IMR-90 (cell line): ENCODE measurements at regions not wholly inside any gene's neighbourhood (a gene's known extent, or its start where the extent isn't known, plus 50 kb on each side); places are given as distances from the start of the nearest gene placed in this dataset.

Source experiments
- CHD1 ChIP-seq: IDR thresholded peaks from 2 replicates; pipeline ENCODE4 v1.6.1; 2012; ENCODE audit warnings: low read depth, low read length, improper control_type of control experiment
- MXI1 ChIP-seq: IDR thresholded peaks from 2 replicates; pipeline ENCODE4 v1.6.1; 2012; ENCODE audit warnings: low read depth, mild to moderate bottlenecking, low read length, moderate library complexity, borderline replicate concordance
- POLR2A ChIP-seq: IDR thresholded peaks from 2 replicates; pipeline ENCODE4 v1.6.1; 2012; ENCODE audit warnings: mild to moderate bottlenecking, low read depth, low read length
- RAD21 ChIP-seq: IDR thresholded peaks from 2 replicates; pipeline ENCODE4 v1.6.1; 2012; ENCODE audit warnings: low read length, improper control_type of control experiment
- TF ChIP-seq, protein P1 (sequence below): conservative IDR thresholded peaks from 2 replicates; pipeline ENCODE4 v1.5.1; 2012; ENCODE audit warnings: mild to moderate bottlenecking, low read depth, low read length, improper control_type of control experiment
- TF ChIP-seq, protein P2 (sequence below): fragments of 150-350 bp; IDR thresholded peaks from 2 replicates; pipeline ENCODE4 v1.6.1; 2017; ENCODE audit warnings: mild to moderate bottlenecking, antibody characterized with exemption, low read length, low read depth

DNA sequence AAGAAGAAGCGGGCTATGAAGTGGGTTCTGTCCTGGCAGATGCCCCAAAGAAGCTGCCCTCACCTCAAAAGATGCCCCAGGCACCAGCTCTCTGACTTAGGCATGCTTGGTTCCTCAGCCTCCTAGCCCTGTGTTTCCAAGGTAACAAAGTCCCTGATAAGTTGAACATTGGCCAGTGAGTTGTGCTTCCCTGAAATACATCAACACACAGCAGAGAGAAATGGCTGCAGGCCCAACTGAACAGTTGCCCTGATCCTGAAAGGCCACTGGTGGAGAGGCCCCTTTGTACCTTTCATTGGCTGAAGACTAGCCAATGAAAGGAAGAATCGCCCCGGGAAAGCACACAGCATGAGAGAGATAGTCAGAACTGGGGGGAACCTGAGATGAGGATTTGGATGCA lies 169.9 kb upstream of the CTNNB1 start:
- TF ChIP-seq MXI1 (no peak), POLR2A (no peak), CHD1 (no peak), RAD21 (no peak)
- TF ChIP-seq, protein P1, sequence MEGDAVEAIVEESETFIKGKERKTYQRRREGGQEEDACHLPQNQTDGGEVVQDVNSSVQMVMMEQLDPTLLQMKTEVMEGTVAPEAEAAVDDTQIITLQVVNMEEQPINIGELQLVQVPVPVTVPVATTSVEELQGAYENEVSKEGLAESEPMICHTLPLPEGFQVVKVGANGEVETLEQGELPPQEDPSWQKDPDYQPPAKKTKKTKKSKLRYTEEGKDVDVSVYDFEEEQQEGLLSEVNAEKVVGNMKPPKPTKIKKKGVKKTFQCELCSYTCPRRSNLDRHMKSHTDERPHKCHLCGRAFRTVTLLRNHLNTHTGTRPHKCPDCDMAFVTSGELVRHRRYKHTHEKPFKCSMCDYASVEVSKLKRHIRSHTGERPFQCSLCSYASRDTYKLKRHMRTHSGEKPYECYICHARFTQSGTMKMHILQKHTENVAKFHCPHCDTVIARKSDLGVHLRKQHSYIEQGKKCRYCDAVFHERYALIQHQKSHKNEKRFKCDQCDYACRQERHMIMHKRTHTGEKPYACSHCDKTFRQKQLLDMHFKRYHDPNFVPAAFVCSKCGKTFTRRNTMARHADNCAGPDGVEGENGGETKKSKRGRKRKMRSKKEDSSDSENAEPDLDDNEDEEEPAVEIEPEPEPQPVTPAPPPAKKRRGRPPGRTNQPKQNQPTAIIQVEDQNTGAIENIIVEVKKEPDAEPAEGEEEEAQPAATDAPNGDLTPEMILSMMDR: no peak
- TF ChIP-seq, protein P2, sequence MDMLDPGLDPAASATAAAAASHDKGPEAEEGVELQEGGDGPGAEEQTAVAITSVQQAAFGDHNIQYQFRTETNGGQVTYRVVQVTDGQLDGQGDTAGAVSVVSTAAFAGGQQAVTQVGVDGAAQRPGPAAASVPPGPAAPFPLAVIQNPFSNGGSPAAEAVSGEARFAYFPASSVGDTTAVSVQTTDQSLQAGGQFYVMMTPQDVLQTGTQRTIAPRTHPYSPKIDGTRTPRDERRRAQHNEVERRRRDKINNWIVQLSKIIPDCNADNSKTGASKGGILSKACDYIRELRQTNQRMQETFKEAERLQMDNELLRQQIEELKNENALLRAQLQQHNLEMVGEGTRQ: no peak
